Ectodermal cell (in vitro differentiated cells): ENCODE measurements at regions not wholly inside any gene's neighbourhood (a gene's known extent, or its start where the extent isn't known, plus 50 kb on each side); places are given as distances from the start of the nearest gene placed in this dataset.
"Not testable (repeated sequence)": the region's sequence is repeated elsewhere in the genome, so short reads cannot be mapped to it uniquely, and the experiment has no call there.

Experiments
- H3K27ac ChIP-seq: 2 replicates; pipeline ENCODE4 v1.7.0; 2013; ENCODE audit warnings: mild to moderate bottlenecking, low read depth, low read length; ENCODE audit not compliant: insufficient read depth, poor library complexity, severe bottlenecking
- H3K27me3 ChIP-seq: 2 replicates; pipeline ENCODE4 v1.7.0; 2013; ENCODE audit warnings: mild to moderate bottlenecking, low read length; ENCODE audit not compliant: insufficient read depth, control insufficient read depth, poor library complexity, severe bottlenecking
- H3K36me3 ChIP-seq: one replicate; pipeline ENCODE4 v1.7.0; 2013; ENCODE audit warnings: low read length; ENCODE audit not compliant: control insufficient read depth, insufficient read depth
- H3K4me1 ChIP-seq: one replicate; pipeline ENCODE4 v1.7.0; 2013; ENCODE audit warnings: low read length; ENCODE audit not compliant: control insufficient read depth, insufficient read depth
- H3K4me3 ChIP-seq: 2 replicates; pipeline ENCODE4 v1.7.0; 2013; ENCODE audit warnings: low read depth, low read length, control low read depth; ENCODE audit not compliant: insufficient read depth
- H3K9me3 ChIP-seq: 2 replicates; pipeline ENCODE4 v1.7.0; 2013; ENCODE audit warnings: mild to moderate bottlenecking, low read length, moderate library complexity; ENCODE audit not compliant: control insufficient read depth
- WGBS, 2 experiments: methylation state at CpG; one replicate each; pipeline ENCODE4 v1.1.7; 2013; ENCODE audit warnings: missing lambda C conversion rate in 2 of 2; 5-methylcytosine and 5-hydroxymethylcytosine counted together

DNA sequence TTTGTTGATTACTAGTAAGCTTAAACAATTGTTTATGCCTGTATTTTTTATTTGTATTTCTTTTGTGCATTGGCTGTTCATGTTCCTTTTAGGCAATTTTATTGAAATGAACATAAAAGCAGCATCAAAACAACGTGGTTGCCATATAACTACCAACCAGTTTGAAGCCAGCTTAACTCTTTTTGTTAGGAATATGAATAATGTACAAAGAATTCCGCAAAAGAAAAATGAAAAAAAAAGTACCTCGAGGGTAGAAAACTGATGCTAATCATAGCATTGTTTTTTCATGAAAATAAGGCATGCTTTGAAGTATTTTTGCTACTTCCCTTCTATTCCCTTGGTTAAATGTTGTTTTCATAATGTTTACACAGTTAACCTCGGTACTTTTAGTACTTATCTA is 1024.0 kb upstream of the SLIT2 start:
- WGBS, 2 experiments, result 84 to 100% methylated on average over 2 to 4 of the region's 4 CpGs
- Histone ChIP-seq H3K36me3 (no peaks in the 10 kb centered on the region), H3K27me3 (no peaks in the 10 kb centered on the region), H3K27ac (no peak overlapping the region), H3K4me3 (no peak overlapping the region), H3K9me3 (no peaks in the 10 kb centered on the region), H3K4me1 (no peaks in the 10 kb centered on the region)

DNA sequence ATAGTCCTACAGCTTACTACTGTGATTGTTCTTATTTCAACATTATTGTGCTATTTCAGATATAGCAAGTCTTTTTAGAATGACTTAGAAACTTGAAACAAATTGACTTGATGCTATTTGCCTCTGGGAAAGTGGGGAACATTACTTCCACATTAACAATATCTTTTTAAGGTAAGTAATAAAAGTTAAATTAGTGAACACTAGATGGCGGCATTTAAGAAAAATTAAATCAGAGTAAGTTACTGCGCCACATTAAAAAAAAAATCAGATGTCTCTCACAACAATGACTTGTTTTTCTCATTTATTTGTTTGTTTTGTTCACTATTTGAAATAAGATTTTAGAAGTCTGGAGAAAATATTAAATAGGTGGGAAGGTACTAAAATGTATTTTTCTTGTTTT is 1026.9 kb upstream of the SLIT2 start:
- H3K36me3 ChIP-seq, result no peaks in the 10 kb centered on the region

GRCh38 chr4:19216476-19216875 is 1035.2 kb upstream of the SLIT2 start:
- Histone ChIP-seq H3K4me3 (no peak overlapping the region), H3K9me3 (no peaks in the 10 kb centered on the region), H3K36me3 (no peaks in the 10 kb centered on the region), H3K27me3 (no peaks in the 10 kb centered on the region), H3K4me1 (no peaks in the 10 kb centered on the region), H3K27ac (no peak overlapping the region)
- WGBS, 2 experiments, result 91 to 94% methylated on average over 3 of the region's 3 CpGs

More for the DNA sequence above, 1026.9 kb upstream of the SLIT2 start:
- no CpG with 5 or more reads among the region's 2 CpGs for WGBS, 2 experiments
- no peaks in the 10 kb centered on the region for H3K9me3 ChIP-seq
- H3K4me1 ChIP-seq, result no peaks in the 10 kb centered on the region
- no peak overlapping the region for H3K4me3 ChIP-seq
- no peaks in the 10 kb centered on the region for H3K27me3 ChIP-seq
- H3K27ac ChIP-seq, result no peak overlapping the region

- Histone ChIP-seq H3K4me3 (no peak overlapping the region), H3K9me3 (no peaks in the 10 kb centered on the region), H3K4me1 (no peaks in the 10 kb centered on the region), H3K36me3 (no peaks in the 10 kb centered on the region), H3K27me3 (no peaks in the 10 kb centered on the region), H3K27ac (no peak overlapping the region)
- 76 to 78% methylated on average over 4 of the region's 4 CpGs for WGBS, 2 experiments
These were observed 1037.0 kb upstream of the SLIT2 start for GRCh38 chr4:19214591-19215186.

DNA sequence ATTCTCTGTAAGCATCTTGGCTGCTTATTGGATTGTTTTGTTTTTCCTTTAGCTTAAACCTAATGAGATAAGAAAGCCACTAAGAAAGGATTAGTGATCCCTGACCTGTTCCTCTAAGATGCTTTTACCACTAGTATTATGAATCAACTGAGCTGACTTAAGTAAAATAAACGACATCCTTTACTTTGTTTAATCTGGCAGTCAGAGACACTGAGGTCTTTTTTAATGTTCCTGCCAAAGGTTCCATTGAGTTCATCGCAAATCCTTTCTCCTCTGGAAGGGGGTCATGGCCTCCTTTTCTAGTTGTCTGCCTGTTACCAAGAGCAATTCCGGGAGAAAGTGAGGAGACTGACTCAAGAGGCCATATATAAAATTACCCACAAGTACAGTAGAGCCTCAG is 1038.3 kb upstream of the SLIT2 start:
- Histone ChIP-seq H3K4me3 (no peak overlapping the region), H3K27ac (peak overlapping the region; percentile 27), H3K36me3 (no peaks in the 10 kb centered on the region), H3K27me3 (no peaks in the 10 kb centered on the region), H3K9me3 (no peaks in the 10 kb centered on the region), H3K4me1 (no peaks in the 10 kb centered on the region)
- 50 to 52% methylated on average over 2 to 3 of the region's 3 CpGs for WGBS, 2 experiments

DNA sequence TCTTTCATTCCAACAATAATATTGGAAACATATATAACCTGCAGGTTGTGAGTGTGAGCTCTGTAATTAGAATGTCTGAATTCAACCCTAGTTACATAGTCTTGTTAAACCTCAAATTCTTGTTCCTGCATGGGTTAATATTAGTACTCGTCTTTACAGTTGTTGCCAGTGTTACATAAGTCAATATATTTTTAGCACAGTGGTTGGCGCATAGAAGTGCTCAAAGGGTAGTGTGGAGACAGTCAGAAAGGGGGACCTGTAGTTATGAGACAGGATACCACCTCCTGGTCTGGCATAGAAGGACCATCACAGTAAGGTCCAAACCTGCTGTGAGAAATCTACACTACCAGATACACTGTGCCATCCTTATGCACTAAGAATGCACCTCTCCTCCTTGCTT is 1045.9 kb upstream of the SLIT2 start:
- H3K9me3 ChIP-seq, result no peaks in the 10 kb centered on the region
- 93 to 98% methylated on average over 2 of the region's 2 CpGs for WGBS, 2 experiments

DNA sequence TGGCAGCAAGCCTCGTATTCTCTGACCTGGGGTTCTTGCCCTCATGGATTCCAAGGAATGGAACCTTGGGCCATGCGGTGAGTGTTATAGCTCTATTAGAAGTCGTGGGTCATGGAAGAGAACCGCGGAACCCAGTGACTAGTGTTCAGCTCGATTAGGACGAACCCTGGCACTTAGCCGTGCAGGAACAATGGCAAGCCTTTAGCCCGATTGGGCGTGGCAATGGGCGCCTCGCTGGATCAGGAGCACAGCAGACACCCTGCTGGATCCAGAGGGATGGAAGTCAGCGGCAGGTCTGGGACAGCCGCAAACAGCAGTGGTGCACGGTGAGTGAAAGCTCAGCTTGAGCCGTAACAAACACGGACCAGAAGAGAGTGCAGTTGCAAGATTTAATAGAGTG is 1053.9 kb upstream of the SLIT2 start:
- H3K36me3 ChIP-seq, H3K9me3 ChIP-seq, H3K4me3 ChIP-seq, H3K27ac ChIP-seq, H3K27me3 ChIP-seq: not testable (repeated sequence)
- 91 to 93% methylated on average over 17 of the region's 17 CpGs for WGBS, 2 experiments
- H3K4me1 ChIP-seq, result peaks cover 20% of the 10 kb centered on the region

More for the DNA sequence above, 1045.9 kb upstream of the SLIT2 start:
- Histone ChIP-seq H3K36me3 (no peaks in the 10 kb centered on the region), H3K4me1 (no peaks in the 10 kb centered on the region), H3K27ac (no peak overlapping the region), H3K4me3 (no peak overlapping the region), H3K27me3 (no peaks in the 10 kb centered on the region)

- Histone ChIP-seq H3K9me3 (no peaks in the 10 kb centered on the region), H3K4me1 (peaks cover 20% of the 10 kb centered on the region), H3K27ac (peak overlapping the region; percentile 33), H3K4me3 (no peak overlapping the region), H3K27me3 (no peaks in the 10 kb centered on the region), H3K36me3 (no peaks in the 10 kb centered on the region)
- WGBS, 2 experiments, result 11 to 14% methylated on average over 1 to 2 of the region's 2 CpGs
These were observed 1056.0 kb upstream of the SLIT2 start for GRCh38 chr4:19195696-19196095.

- no peaks in the 10 kb centered on the region for H3K9me3 ChIP-seq
- H3K4me3 ChIP-seq, result no peak overlapping the region
- WGBS, 2 experiments, result 15 to 38% methylated on average over 3 of the region's 3 CpGs
These were observed 1057.0 kb upstream of the SLIT2 start for GRCh38 chr4:19194672-19195071.

DNA sequence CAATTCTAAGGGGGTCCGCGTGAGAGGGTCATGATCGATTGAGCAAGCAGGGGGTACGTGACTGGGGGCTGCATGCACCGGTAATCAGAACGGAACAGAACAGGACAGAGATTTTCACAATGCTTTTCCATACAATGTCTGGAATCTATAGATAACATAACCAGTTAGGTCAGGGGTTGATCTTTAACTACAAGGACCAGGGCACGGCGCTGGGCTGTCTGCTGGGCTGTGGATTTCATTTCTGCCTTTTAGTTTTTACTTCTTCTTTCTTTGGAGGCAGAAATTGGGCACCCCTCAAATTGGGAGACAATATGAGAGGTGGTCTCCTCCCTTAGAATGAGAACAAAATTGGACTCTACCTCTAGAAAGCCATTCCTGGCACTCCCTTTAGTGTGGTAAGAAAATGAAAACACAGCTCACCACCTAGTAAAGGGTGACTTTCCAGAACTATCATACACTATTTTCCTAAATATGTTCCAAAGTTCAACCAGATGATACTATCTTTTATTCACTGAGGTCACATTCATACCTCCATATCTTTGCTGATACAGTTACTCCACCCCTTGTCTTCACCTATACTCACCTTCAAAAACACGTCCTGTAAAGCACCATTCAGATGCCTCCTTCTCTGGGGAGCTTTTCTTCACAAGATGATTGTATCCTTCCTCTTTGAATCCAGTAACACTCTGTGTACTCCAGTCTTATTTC is 1058.3 kb upstream of the SLIT2 start:
- Histone ChIP-seq H3K27ac (no peak overlapping the region), H3K9me3 (no peaks in the 10 kb centered on the region), H3K27me3 (no peaks in the 10 kb centered on the region), H3K4me3 (no peak overlapping the region), H3K4me1 (peaks cover 20% of the 10 kb centered on the region), H3K36me3 (no peaks in the 10 kb centered on the region)
- WGBS, 2 experiments, result 95% methylated on average over 8 to 9 of the region's 9 CpGs

More at GRCh38 chr4:19194672-19195071, 1057.0 kb upstream of the SLIT2 start:
- Histone ChIP-seq H3K27me3 (no peaks in the 10 kb centered on the region), H3K27ac (no peak overlapping the region), H3K36me3 (no peaks in the 10 kb centered on the region), H3K4me1 (peaks cover 20% of the 10 kb centered on the region)
